ENCODE measurements at regions not wholly inside any gene's neighbourhood (a gene's known extent, or its start where the extent isn't known, plus 50 kb on each side); places are given as distances from the start of the nearest gene placed in this dataset.

DNA sequence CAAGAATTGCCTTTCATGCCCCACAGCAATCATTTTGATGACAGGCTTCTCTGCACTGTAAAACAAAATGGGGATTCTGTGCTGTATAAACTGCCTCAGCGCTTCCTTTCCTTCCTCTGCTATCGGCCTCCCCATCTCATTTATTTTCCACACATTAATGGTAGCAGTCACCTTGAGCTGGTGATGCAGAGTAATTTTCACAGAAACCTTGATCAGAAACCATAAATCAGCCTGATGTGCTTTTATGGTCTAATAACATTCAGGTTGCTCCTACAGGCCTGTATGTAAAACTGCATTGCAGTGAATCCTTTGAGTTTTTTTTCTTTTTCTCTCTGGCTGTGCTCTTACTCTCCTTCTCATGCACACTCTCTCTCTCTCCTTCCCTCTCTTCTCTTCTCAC lies 578.4 kb upstream of the STXBP6 start:
- TF ChIP-seq, protein P1, sequence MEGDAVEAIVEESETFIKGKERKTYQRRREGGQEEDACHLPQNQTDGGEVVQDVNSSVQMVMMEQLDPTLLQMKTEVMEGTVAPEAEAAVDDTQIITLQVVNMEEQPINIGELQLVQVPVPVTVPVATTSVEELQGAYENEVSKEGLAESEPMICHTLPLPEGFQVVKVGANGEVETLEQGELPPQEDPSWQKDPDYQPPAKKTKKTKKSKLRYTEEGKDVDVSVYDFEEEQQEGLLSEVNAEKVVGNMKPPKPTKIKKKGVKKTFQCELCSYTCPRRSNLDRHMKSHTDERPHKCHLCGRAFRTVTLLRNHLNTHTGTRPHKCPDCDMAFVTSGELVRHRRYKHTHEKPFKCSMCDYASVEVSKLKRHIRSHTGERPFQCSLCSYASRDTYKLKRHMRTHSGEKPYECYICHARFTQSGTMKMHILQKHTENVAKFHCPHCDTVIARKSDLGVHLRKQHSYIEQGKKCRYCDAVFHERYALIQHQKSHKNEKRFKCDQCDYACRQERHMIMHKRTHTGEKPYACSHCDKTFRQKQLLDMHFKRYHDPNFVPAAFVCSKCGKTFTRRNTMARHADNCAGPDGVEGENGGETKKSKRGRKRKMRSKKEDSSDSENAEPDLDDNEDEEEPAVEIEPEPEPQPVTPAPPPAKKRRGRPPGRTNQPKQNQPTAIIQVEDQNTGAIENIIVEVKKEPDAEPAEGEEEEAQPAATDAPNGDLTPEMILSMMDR (IDR thresholded peaks at IDR 0.05; ENCODE audit: low read depth, low read length, poor library complexity, severe bottlenecking), result no peak
- no peak for TF ChIP-seq EZH2phosphoT487 (IDR thresholded peaks at IDR 0.05; ENCODE audit: borderline replicate concordance, low read length)
